ENCODE measurements at regions not wholly inside any gene's neighbourhood (a gene's known extent, or its start where the extent isn't known, plus 50 kb on each side); places are given as distances from the start of the nearest gene placed in this dataset.

DNA sequence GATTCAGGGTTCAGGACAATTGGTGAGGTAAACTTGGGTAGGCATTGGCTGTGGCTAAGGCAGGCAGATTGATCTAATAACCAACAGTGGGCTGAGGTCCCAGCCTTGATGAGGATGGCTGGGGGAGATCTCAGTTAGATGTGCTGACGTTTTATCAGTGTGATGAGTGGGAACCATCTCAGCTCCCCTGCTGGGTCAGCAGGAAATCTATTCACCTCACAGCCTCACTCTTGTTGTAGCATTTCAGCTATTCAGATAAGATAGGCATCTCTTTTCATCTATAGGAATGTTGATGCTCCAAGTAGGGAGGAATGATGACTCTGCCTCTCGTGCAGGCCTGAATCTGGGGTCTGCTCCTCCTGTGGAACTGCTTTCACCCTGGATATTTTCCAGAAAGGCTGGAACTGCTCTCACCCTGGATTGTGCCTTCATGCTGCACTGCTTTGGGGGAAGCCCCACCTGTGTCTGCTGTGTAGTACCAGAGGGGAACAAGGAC, 973.7 kb downstream of the NSUN3 start (continued):
- TF ChIP-seq, protein P1, sequence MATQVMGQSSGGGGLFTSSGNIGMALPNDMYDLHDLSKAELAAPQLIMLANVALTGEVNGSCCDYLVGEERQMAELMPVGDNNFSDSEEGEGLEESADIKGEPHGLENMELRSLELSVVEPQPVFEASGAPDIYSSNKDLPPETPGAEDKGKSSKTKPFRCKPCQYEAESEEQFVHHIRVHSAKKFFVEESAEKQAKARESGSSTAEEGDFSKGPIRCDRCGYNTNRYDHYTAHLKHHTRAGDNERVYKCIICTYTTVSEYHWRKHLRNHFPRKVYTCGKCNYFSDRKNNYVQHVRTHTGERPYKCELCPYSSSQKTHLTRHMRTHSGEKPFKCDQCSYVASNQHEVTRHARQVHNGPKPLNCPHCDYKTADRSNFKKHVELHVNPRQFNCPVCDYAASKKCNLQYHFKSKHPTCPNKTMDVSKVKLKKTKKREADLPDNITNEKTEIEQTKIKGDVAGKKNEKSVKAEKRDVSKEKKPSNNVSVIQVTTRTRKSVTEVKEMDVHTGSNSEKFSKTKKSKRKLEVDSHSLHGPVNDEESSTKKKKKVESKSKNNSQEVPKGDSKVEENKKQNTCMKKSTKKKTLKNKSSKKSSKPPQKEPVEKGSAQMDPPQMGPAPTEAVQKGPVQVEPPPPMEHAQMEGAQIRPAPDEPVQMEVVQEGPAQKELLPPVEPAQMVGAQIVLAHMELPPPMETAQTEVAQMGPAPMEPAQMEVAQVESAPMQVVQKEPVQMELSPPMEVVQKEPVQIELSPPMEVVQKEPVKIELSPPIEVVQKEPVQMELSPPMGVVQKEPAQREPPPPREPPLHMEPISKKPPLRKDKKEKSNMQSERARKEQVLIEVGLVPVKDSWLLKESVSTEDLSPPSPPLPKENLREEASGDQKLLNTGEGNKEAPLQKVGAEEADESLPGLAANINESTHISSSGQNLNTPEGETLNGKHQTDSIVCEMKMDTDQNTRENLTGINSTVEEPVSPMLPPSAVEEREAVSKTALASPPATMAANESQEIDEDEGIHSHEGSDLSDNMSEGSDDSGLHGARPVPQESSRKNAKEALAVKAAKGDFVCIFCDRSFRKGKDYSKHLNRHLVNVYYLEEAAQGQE (IDR thresholded peaks at IDR 0.05; ENCODE audit: borderline replicate concordance), result no peak
- TF ChIP-seq, protein P1 (CRISPR knock-in tag; IDR thresholded peaks at IDR 0.05; ENCODE audit: low read depth), result no peak
- no peak for TF ChIP-seq PHF8 (IDR thresholded peaks at IDR 0.05; ENCODE audit: borderline replicate concordance, low read length)
- no peak for TF ChIP-seq TCF7 (IDR thresholded peaks at IDR 0.05; ENCODE audit: borderline replicate concordance)
- TF ChIP-seq MYC (IDR thresholded peaks at IDR 0.05; ENCODE audit: low read depth, low read length), result no peak
- no peak for TF ChIP-seq MYC (CRISPR knock-in tag; IDR thresholded peaks at IDR 0.05; ENCODE audit: borderline replicate concordance, low read depth)
- TF ChIP-seq, protein P2, sequence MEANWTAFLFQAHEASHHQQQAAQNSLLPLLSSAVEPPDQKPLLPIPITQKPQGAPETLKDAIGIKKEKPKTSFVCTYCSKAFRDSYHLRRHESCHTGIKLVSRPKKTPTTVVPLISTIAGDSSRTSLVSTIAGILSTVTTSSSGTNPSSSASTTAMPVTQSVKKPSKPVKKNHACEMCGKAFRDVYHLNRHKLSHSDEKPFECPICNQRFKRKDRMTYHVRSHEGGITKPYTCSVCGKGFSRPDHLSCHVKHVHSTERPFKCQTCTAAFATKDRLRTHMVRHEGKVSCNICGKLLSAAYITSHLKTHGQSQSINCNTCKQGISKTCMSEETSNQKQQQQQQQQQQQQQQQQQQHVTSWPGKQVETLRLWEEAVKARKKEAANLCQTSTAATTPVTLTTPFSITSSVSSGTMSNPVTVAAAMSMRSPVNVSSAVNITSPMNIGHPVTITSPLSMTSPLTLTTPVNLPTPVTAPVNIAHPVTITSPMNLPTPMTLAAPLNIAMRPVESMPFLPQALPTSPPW (CRISPR knock-in tag; IDR thresholded peaks at IDR 0.05), result no peak
- no peak for TF ChIP-seq MTF1 (CRISPR knock-in tag; IDR thresholded peaks at IDR 0.05; ENCODE audit: borderline replicate concordance)

Measured in K562 (cell line).